ENCODE measurements at regions not wholly inside any gene's neighbourhood (a gene's known extent, or its start where the extent isn't known, plus 50 kb on each side); places are given as distances from the start of the nearest gene placed in this dataset.
A peak's percentile ranks its signal among the peaks of the same experiment; 100 is the strongest.

DNA sequence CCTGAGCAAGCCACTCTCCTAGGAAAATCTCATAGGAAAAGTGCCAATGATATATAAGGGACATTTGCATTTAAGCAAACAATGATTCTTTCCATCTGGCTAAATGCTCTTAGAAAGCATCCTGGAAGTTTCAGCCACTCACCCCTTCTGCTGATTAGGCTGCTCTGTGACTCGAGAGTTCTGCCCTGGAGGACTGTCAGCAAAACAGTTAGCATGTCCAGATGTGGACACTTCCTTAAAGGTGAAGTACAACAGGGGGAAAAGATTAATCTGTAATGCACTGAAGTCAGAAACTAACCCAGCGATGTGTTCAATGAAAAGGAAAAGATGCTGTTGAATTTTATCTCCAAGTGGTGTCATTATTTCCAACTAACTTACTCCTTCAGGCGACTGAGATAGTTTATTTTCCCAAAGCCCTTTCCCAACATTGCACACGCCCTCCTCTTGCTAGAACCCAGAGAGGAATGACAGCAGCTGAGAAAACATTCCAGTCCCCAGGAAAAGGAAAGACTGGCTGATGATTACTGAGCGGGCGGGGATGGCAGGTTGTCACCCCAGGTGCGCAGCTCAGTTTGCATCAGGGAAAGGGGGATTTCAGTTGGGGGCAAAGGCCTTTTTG is 214.0 kb downstream of the SS18 start:
- intact Hi-C loops (cut with DNase I; ENCODE audit: low total_unique reads), result no loop called here
- DNase-seq, result peak in 1 of 2 donors; percentile 25
- TF ChIP-seq, protein P1, sequence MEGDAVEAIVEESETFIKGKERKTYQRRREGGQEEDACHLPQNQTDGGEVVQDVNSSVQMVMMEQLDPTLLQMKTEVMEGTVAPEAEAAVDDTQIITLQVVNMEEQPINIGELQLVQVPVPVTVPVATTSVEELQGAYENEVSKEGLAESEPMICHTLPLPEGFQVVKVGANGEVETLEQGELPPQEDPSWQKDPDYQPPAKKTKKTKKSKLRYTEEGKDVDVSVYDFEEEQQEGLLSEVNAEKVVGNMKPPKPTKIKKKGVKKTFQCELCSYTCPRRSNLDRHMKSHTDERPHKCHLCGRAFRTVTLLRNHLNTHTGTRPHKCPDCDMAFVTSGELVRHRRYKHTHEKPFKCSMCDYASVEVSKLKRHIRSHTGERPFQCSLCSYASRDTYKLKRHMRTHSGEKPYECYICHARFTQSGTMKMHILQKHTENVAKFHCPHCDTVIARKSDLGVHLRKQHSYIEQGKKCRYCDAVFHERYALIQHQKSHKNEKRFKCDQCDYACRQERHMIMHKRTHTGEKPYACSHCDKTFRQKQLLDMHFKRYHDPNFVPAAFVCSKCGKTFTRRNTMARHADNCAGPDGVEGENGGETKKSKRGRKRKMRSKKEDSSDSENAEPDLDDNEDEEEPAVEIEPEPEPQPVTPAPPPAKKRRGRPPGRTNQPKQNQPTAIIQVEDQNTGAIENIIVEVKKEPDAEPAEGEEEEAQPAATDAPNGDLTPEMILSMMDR (IDR thresholded peaks at IDR 0.05), result no peak
- TF ChIP-seq POLR2AphosphoS5 (IDR thresholded peaks at IDR 0.05) (no peak), POLR2A (IDR thresholded peaks at IDR 0.05) (no peak)
- H3K27ac ChIP-seq, result no peak overlapping the region
- no peaks in the 10 kb centered on the region for H3K4me1 ChIP-seq
- no peak overlapping the region for H3K4me3 ChIP-seq
- 24 to 35% (median 29%) methylated on average over 7 of the region's 7 CpGs for WGBS, 5 donors
- peaks cover 0 to 8% (median 0%) of the 10 kb centered on the region in 3 donors for H3K27me3 ChIP-seq
- H3K9me3 ChIP-seq, result no peaks in the 10 kb centered on the region
- H3K36me3 ChIP-seq, result no peaks in the 10 kb centered on the region

- TF ChIP-seq POLR2A (IDR thresholded peaks at IDR 0.05) (no peak), EP300 (IDR thresholded peaks at IDR 0.05) (no peak), POLR2AphosphoS5 (IDR thresholded peaks at IDR 0.05) (no peak)
- TF ChIP-seq, protein P1 (IDR thresholded peaks at IDR 0.05), result no peak
- 57 to 66% (median 59%) methylated on average over 7 of the region's 7 CpGs for WGBS, 5 donors
- H3K9me3 ChIP-seq, result no peaks in the 10 kb centered on the region
Measured at GRCh38 chr18:25875551-25876240, 214.7 kb downstream of the SS18 start.

DNA sequence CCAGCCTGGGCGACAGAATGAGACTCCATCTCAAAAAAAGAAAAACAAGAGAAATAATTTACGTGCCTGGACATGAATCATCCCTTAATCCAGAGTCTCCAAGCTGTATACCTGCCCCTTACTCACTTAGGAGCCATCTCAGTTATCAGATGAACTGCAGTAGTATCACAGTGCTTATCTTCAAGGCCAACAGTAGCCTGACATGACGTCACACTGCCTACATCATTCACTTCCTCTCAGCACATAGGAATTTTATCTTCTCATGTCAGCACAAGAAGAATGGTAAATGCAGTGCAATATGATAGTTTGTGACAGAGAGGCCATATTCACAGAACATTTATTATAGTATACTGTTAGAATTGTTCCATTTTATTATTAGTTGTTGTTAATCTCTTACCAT is 216.6 kb downstream of the SS18 start:
- TF ChIP-seq, protein P1 (IDR thresholded peaks at IDR 0.05), result no peak
- TF ChIP-seq EP300 (IDR thresholded peaks at IDR 0.05) (no peak), POLR2A (IDR thresholded peaks at IDR 0.05) (no peak), POLR2AphosphoS5 (IDR thresholded peaks at IDR 0.05) (no peak)
- Histone ChIP-seq H3K27me3 (peaks cover 0 to 8% (median 0%) of the 10 kb centered on the region in 3 donors), H3K27ac (no peak overlapping the region), H3K36me3 (no peaks in the 10 kb centered on the region), H3K9me3 (no peaks in the 10 kb centered on the region), H3K4me1 (no peaks in the 10 kb centered on the region), H3K4me3 (no peak overlapping the region)
- intact Hi-C loops (cut with DNase I; ENCODE audit: low total_unique reads), result no loop called here
- DNase-seq, result no peak
- 66 to 79% (median 74%) methylated on average over 3 of the region's 3 CpGs for WGBS, 5 donors

More at GRCh38 chr18:25875551-25876240, 214.7 kb downstream of the SS18 start:
- no peaks in the 10 kb centered on the region for H3K36me3 ChIP-seq
- intact Hi-C loops (cut with DNase I; ENCODE audit: low total_unique reads), result no loop called here
- H3K27me3 ChIP-seq, result peaks cover 0 to 8% (median 0%) of the 10 kb centered on the region in 3 donors
- H3K4me1 ChIP-seq, result no peaks in the 10 kb centered on the region
- no peak overlapping the region for H3K4me3 ChIP-seq
- DNase-seq, result peak in 1 of 2 donors; percentile 12
- no peak overlapping the region for H3K27ac ChIP-seq

DNA sequence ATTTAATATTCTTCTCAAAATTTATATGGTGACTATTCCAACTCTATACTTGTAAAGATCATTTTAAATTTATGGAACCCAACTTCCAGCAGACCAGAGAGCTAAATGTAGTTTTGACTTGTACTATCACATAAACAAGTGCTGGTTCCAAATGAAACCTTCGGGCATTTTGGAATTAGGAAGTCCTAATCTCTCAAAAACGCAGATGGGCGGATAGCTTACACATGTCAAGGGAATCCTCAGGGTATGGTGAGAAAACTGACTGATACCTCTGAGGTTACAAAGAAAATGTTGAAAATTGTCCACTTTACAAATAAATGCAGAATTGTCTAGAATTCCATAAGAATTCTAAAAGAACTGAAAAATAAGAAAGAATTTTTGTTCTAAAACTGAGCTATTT is 224.1 kb downstream of the SS18 start:
- intact Hi-C loops (cut with DNase I; ENCODE audit: low total_unique reads), result no loop called here
- Histone ChIP-seq H3K36me3 (no peaks in the 10 kb centered on the region), H3K4me1 (no peaks in the 10 kb centered on the region), H3K4me3 (no peak overlapping the region), H3K27me3 (no peaks in the 10 kb centered on the region), H3K9me3 (no peaks in the 10 kb centered on the region), H3K27ac (no peak overlapping the region)
- TF ChIP-seq EP300 (IDR thresholded peaks at IDR 0.05), result no peak
- TF ChIP-seq POLR2AphosphoS5 (IDR thresholded peaks at IDR 0.05), result no peak
- TF ChIP-seq POLR2A (IDR thresholded peaks at IDR 0.05), result no peak
- TF ChIP-seq, protein P1 (IDR thresholded peaks at IDR 0.05), result no peak
- WGBS, 5 donors, result 73 to 88% (median 81%) methylated on average over 3 of the region's 3 CpGs
- DNase-seq, result no peak
